IMR-90 (cell line): ENCODE measurements at regions not wholly inside any gene's neighbourhood (a gene's known extent, or its start where the extent isn't known, plus 50 kb on each side); places are given as distances from the start of the nearest gene placed in this dataset.

ENCODE experiments used
- BHLHE40 ChIP-seq: fragments of 150-350 bp; IDR thresholded peaks from 2 replicates; pipeline ENCODE4 v1.6.1; 2016; ENCODE audit warnings: mild to moderate bottlenecking, low read depth, low read length
- MXI1 ChIP-seq: IDR thresholded peaks from 2 replicates; pipeline ENCODE4 v1.6.1; 2012; ENCODE audit warnings: low read depth, mild to moderate bottlenecking, low read length, moderate library complexity, borderline replicate concordance
- POLR2A ChIP-seq: IDR thresholded peaks from 2 replicates; pipeline ENCODE4 v1.6.1; 2012; ENCODE audit warnings: mild to moderate bottlenecking, low read depth, low read length
- RCOR1 ChIP-seq: IDR thresholded peaks from 2 replicates; pipeline ENCODE4 v1.6.1; 2012; ENCODE audit warnings: mild to moderate bottlenecking, low read length, improper control_type of control experiment; ENCODE audit not compliant: insufficient replicate concordance
- RFX5 ChIP-seq: IDR thresholded peaks from 2 replicates; pipeline ENCODE4 v1.8.0; 2012; ENCODE audit warnings: low read depth, mild to moderate bottlenecking, low read length, moderate library complexity
- SMC3 ChIP-seq: fragments of 150-350 bp; IDR thresholded peaks from 2 replicates; pipeline ENCODE4 v1.6.1; 2016; ENCODE audit warnings: low read depth, mild to moderate bottlenecking, antibody characterized with exemption, low read length, moderate library complexity
- TF ChIP-seq, protein P1 (sequence below): conservative IDR thresholded peaks from 2 replicates; pipeline ENCODE4 v1.5.1; 2012; ENCODE audit warnings: mild to moderate bottlenecking, low read depth, low read length, improper control_type of control experiment

DNA sequence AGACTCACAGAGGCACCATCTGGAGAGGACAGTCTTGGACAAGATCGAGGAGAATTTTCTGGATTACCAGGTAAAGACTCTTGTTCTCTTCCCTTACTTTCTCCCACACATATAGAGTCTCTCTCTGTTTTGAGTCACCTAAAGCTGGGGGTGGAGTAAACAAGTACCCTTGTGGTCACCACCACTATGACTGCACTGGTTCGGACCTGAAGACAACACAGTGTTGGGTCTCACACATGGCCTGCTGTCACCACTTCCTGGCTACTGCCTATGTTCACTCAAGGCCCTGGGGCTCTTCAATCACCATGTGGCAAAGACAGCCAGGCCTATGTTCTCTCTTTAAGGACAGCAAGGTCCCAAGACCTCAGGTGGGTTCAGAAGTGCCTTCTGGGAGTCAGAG lies 253.3 kb upstream of the VRK2 start:
- TF ChIP-seq, protein P1, sequence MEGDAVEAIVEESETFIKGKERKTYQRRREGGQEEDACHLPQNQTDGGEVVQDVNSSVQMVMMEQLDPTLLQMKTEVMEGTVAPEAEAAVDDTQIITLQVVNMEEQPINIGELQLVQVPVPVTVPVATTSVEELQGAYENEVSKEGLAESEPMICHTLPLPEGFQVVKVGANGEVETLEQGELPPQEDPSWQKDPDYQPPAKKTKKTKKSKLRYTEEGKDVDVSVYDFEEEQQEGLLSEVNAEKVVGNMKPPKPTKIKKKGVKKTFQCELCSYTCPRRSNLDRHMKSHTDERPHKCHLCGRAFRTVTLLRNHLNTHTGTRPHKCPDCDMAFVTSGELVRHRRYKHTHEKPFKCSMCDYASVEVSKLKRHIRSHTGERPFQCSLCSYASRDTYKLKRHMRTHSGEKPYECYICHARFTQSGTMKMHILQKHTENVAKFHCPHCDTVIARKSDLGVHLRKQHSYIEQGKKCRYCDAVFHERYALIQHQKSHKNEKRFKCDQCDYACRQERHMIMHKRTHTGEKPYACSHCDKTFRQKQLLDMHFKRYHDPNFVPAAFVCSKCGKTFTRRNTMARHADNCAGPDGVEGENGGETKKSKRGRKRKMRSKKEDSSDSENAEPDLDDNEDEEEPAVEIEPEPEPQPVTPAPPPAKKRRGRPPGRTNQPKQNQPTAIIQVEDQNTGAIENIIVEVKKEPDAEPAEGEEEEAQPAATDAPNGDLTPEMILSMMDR: no peak
- TF ChIP-seq POLR2A (no peak), RFX5 (no peak), RCOR1 (no peak), MXI1 (no peak), SMC3 (no peak), BHLHE40 (no peak)
